HG03066 (cell line): ENCODE measurements at regions not wholly inside any gene's neighbourhood (a gene's known extent, or its start where the extent isn't known, plus 50 kb on each side); places are given as distances from the start of the nearest gene placed in this dataset.
"Not testable (repeated sequence)": the region's sequence is repeated elsewhere in the genome, so short reads cannot be mapped to it uniquely, and the experiment has no call there.

Source experiments
- ATAC-seq: cut with Tn5 transposase; IDR thresholded peaks from one replicate; pipeline ENCODE4 v1.9.1; 2021; ENCODE audit warnings: low read depth; ENCODE audit not compliant: unreplicated experiment

DNA sequence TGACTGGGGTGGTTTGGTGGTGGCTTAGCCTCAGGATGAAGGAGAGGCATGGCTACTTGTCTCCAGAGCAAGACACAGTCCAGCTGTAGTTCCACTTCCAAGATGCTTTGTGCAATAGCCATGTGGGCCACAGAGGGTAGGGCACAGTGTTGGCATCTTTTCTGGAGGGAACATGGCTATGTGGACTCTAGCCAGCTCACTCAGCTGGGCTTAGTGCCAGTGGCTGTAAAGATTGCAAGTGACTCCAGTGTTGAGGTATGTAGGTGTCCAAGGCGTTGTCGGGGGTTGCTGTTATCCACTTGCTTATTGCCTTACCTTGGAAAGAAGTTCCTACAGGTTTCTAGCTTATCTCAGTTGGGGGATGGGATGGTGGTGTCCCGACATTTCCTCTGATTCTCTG is 233.4 kb downstream of the CD109 start:
- ATAC-seq = no peak

DNA sequence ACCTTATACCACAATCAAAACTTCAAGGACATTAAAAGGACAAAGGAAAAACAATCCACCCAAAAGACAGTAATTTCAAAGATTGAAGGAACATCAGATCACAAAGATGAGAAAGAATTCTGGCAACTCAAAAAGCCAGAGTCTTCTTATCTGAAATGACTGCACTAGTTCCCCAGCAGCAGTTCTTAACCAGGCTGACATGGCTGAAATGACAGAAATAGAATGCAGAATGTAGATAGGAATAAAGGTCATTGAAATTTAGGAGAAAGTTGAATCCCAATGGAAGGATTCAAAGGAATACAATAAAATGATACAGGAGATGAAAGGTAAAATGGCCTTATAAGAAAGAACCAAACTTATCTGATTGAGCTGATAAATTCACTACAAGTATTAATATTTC is 231.4 kb downstream of the CD109 start:
- ATAC-seq = no peak

DNA sequence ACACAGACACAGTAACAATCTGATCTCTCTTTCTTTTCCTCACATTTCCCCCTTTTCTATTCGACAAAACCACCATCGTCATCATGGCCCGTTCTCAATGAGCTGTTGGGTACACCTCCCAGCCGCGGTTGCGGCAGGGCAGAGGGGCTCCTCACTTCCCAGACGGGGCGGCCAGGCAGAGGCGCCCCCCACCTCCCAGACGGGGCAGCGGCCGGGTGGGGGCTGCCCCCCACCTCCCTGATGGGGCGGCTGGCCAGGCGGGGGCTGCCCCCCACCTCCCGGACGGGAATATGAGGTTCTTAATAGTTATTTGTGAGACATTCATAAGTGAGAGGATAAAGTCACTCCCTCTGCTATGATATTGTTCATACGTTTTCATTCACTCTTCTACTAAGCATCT is 229.7 kb downstream of the CD109 start:
- ATAC-seq = not testable (repeated sequence)

DNA sequence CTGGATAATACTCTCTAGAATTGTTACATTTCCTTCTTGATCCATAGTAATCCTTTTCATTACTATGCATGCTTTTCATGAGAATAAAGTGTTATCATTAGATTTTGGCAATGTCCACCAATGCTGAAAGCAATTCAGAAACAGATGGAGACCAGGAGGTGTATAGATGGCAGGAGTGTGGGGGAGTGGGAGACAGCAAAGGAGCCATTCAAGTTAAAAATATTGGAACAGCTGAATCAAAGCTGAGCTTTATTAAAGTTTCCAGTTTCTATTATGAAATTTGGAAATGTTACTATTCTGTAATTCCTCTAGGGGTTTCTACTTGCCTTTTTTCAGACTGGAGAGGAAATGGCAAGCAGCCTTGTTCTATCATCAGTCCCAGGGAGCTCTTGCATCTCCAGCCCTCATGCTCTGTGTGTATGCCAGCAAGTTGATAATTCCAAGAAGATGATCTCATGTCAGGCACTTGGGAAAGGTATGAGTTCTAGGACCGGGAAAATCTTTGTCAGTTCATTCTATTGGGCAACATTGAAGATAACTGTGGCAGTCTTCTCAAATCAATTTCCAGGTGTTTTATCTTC is 228.0 kb downstream of the CD109 start:
- ATAC-seq = no peak

- ATAC-seq = no peak
Measured at GRCh38 chr6:73903155-73903554, 207.2 kb downstream of the CD109 start.

- ATAC-seq = no peak
Measured at GRCh38 chr6:73901986-73902385, 206.0 kb downstream of the CD109 start.

- no peak for ATAC-seq
Measured at GRCh38 chr6:73901311-73901710, 205.3 kb downstream of the CD109 start.

- ATAC-seq = no peak
Measured at GRCh38 chr6:73898599-73898998, 202.6 kb downstream of the CD109 start.

- no peak for ATAC-seq
Measured at GRCh38 chr6:73893696-73894095, 197.7 kb downstream of the CD109 start.

- ATAC-seq = no peak
Measured at GRCh38 chr6:73888050-73888449, 192.0 kb downstream of the CD109 start.

DNA sequence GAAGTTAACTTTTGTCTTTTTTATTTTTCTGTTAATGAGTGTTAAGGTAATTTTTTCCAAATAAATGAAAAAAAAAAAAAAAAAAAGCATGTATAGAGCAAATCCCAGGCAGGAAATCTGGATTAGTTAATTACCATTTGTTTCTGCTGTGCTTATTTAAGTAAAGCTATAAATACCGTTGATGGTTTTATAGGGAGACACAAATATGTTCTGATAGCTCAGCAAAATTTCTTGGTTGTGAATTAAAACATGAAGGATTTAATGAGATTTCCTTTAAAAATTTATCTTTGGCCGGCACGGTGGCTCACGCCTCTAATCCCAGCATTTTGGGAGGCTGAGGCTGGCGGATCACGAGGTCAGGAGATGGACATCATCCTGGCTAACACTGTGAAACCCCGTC is 189.4 kb downstream of the CD109 start:
- ATAC-seq = no peak

- ATAC-seq = no peak
Measured at GRCh38 chr6:73884540-73884939, 188.5 kb downstream of the CD109 start.

GRCh38 chr6:73879501-73880293 is 183.7 kb downstream of the CD109 start:
- ATAC-seq = no peak

DNA sequence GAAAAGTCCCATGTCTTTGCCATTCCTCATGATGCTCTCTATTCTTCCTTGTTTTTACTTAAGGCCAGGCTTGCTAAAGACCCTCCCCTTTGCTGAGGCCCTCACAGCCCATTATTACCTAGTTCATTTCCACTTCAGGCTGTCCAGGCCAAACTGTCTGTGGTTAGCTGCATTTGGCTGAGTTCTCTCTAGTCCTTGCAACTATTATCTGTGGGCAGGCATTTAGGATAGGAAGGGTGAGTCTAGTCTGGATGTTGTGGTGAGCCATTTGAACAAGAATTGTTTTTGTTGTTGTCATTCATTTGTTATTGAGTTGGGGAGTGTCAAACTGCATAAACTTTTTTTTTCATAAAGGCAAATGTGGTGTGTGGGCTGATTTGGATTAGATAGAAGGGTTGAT is 182.4 kb downstream of the CD109 start:
- ATAC-seq = no peak
